ENCODE measurements at regions not wholly inside any gene's neighbourhood (a gene's known extent, or its start where the extent isn't known, plus 50 kb on each side); places are given as distances from the start of the nearest gene placed in this dataset.

DNA sequence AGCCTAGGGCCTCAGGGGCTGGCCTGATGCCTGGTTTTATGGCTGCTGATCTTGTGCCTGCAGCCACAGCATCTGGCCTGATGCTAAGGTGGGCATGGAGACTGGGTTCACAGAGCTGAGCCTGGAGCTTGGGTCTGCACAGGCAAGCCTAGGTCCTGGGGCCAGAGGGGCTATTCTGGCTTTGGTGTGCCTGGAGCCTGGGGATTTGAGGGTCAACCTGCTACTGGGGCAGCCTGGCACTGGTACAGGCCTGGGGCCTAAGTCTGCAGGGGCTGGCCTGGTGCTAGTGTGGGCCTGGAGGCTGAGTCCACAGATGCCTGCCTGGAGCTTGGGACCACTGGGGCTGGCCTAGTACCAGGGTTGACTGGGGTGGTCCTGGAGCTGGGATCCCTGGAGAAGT is 481.8 kb upstream of the GHITM start:
- Histone ChIP-seq H3K79me2 (ENCODE audit: control insufficient read depth in 1 of 2, insufficient read depth in 2 of 2, low read length in 2 of 2) (no peaks in the 10 kb centered on the region), H3K4ac (replicated peaks; ENCODE audit: insufficient read length, low read depth, low read length) (no peak overlapping the region), H2BK5ac (ENCODE audit: low read depth, low read length) (no peak overlapping the region), H3K4me2 (ENCODE audit: insufficient read depth in 1 of 2, low read depth in 2 of 2, low read length in 2 of 2) (no peak overlapping the region), H3K4me3 (ENCODE audit: extremely low read depth in 1 of 4, insufficient read depth in 2 of 4, low read depth in 3 of 4, low read length in 4 of 4) (no peak overlapping the region), H2BK120ac (replicated peaks; ENCODE audit: low read depth, low read length) (no peak overlapping the region), H2AK5ac (ENCODE audit: low read depth, low read length) (no peak overlapping the region), H3K9ac (replicated peaks in 1 of 4; ENCODE audit: extremely low read depth in 1 of 4, low read depth in 3 of 4, low read length in 3 of 4) (no peak overlapping the region), H2BK20ac (ENCODE audit: low read length) (no peak overlapping the region), H3K18ac (ENCODE audit: extremely low read depth, low read length) (no peak overlapping the region), H3K36me3 (ENCODE audit: control insufficient read depth in 2 of 4, insufficient read depth in 4 of 4, low read length in 3 of 4) (no peaks in the 10 kb centered on the region), H3K23ac (ENCODE audit: insufficient read length) (no peak overlapping the region), H4K91ac (replicated peaks; ENCODE audit: insufficient read length, low read length) (no peak overlapping the region), H3K23me2 (ENCODE audit: low read depth, low read length) (no peaks in the 10 kb centered on the region), H3K27me3 (replicated peaks in 1 of 4; ENCODE audit: control insufficient read depth in 3 of 4, extremely low read depth in 1 of 4, insufficient read depth in 3 of 4, low read length in 3 of 4) (no peaks in the 10 kb centered on the region), H4K5ac (ENCODE audit: insufficient read length, low read depth, low read length) (no peak overlapping the region), H2BK15ac (ENCODE audit: low read length) (no peak overlapping the region), H4K20me1 (replicated peaks in 1 of 2; ENCODE audit: control insufficient read depth in 1 of 2, insufficient read depth in 2 of 2, low read length in 2 of 2) (no peaks in the 10 kb centered on the region), H3K56ac (replicated peaks; ENCODE audit: insufficient read length, low read depth, low read length) (no peak overlapping the region), H3K9me3 (ENCODE audit: insufficient read depth in 2 of 2, low read depth in 1 of 2, low read length in 1 of 2) (no peaks in the 10 kb centered on the region), H2BK12ac (ENCODE audit: low read depth, low read length) (no peak overlapping the region), H3K4me1 (replicated peaks in 1 of 4; ENCODE audit: control insufficient read depth in 3 of 4, insufficient read depth in 4 of 4, low read length in 3 of 4) (no peaks in the 10 kb centered on the region), H3K14ac (ENCODE audit: insufficient read length) (no peak overlapping the region), H3K79me1 (ENCODE audit: low read depth, low read length) (no peaks in the 10 kb centered on the region), H2AFZ (ENCODE audit: low read length) (no peak overlapping the region), H3K27ac (ENCODE audit: low read depth, low read length) (no peak overlapping the region), H4K8ac (ENCODE audit: extremely low read depth, insufficient read depth, low read length) (no peak overlapping the region; the same call in none of the 2 replicates)
- DNase-seq (ENCODE audit: low read depth in 1 of 2, low spot score in 2 of 2), result no peak
- POLR2A ChIA-PET (ENCODE audit: partially characterized antibody), result no interaction called here
- FAIRE-seq, result no peak
- CTCF ChIA-PET (ENCODE audit: partially characterized antibody), result interaction anchor here (1.1 kb wide), 1 partner anchor 214 kb away, joined by 3 read pairs; no protein-coding TSS in a partner anchor
- TF ChIP-seq RXRA (IDR thresholded peaks at IDR 0.05; ENCODE audit: insufficient read depth, low read depth, low read length) (no peak), JUN (IDR thresholded peaks at IDR 0.05; ENCODE audit: low read depth, low read length) (no peak), SIN3A (conservative IDR thresholded peaks at IDR 0.05 in 1 of 2, IDR thresholded peaks at IDR 0.05 in 1 of 2; ENCODE audit: low read depth in 1 of 2, low read length in 2 of 2) (no peak), CREB1 (IDR thresholded peaks at IDR 0.05) (no peak), BCL11A (IDR thresholded peaks at IDR 0.05; ENCODE audit: low read depth in 2 of 2, low read length in 2 of 2) (no peak), CEBPB (IDR thresholded peaks at IDR 0.05; ENCODE audit: low read depth, low read length) (no peak), GTF2F1 (IDR thresholded peaks at IDR 0.05; ENCODE audit: borderline replicate concordance, low read depth, low read length) (no peak)
- TF ChIP-seq, protein P1, sequence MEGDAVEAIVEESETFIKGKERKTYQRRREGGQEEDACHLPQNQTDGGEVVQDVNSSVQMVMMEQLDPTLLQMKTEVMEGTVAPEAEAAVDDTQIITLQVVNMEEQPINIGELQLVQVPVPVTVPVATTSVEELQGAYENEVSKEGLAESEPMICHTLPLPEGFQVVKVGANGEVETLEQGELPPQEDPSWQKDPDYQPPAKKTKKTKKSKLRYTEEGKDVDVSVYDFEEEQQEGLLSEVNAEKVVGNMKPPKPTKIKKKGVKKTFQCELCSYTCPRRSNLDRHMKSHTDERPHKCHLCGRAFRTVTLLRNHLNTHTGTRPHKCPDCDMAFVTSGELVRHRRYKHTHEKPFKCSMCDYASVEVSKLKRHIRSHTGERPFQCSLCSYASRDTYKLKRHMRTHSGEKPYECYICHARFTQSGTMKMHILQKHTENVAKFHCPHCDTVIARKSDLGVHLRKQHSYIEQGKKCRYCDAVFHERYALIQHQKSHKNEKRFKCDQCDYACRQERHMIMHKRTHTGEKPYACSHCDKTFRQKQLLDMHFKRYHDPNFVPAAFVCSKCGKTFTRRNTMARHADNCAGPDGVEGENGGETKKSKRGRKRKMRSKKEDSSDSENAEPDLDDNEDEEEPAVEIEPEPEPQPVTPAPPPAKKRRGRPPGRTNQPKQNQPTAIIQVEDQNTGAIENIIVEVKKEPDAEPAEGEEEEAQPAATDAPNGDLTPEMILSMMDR (IDR thresholded peaks at IDR 0.05; ENCODE audit: control extremely low read depth in 1 of 3, insufficient read depth in 1 of 3, low read depth in 1 of 3, low read length in 3 of 3), result no peak
- TF ChIP-seq, protein P2, sequence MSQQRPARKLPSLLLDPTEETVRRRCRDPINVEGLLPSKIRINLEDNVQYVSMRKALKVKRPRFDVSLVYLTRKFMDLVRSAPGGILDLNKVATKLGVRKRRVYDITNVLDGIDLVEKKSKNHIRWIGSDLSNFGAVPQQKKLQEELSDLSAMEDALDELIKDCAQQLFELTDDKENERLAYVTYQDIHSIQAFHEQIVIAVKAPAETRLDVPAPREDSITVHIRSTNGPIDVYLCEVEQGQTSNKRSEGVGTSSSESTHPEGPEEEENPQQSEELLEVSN (IDR thresholded peaks at IDR 0.05), result no peak
